B cell (primary cell): ENCODE measurements at regions not wholly inside any gene's neighbourhood (a gene's known extent, or its start where the extent isn't known, plus 50 kb on each side); places are given as distances from the start of the nearest gene placed in this dataset.

Experiments
- ATAC-seq: fragments of 200-7000 bp; cut with Tn5 transposase; one replicate; pipeline ENCODE4 v1.10.0; 2021; ENCODE audit warnings: low read depth, mild to moderate bottlenecking, moderate number of reproducible peaks, moderate library complexity
- CTCF ChIA-PET: fragments of 350-600 bp; sonication (Branson Sonifier 250); formaldehyde crosslinking; loops from one replicate; lab custom pipeline; 2021; ENCODE audit warnings: antibody characterized with exemption, inconsistent platforms; lab: Charles Lee
- POLR2A ChIA-PET: fragments of 350-600 bp; sonication (Branson Sonifier 250); formaldehyde crosslinking; loops from one replicate; lab custom pipeline; 2021; ENCODE audit warnings: antibody characterized with exemption; lab: Charles Lee
- DNase-seq: peaks from one replicate; pipeline ENCODE4 v3.0.0; 2013
- H2AFZ ChIP-seq: 2 replicates; pipeline ENCODE4 v1.6.1; 2012; ENCODE audit warnings: mild to moderate bottlenecking, low read depth, low read length; ENCODE audit not compliant: insufficient read depth, poor library complexity, severe bottlenecking
- H3K27ac ChIP-seq, 2 donors: 1 replicate in 1 of 2; 2 replicates in 1 of 2; pipeline ENCODE4 v1.5.1; 2012 to 2013; ENCODE audit warnings: low read length in 2 of 2, mild to moderate bottlenecking in 2 of 2, moderate library complexity in 1 of 2
- H3K27me3 ChIP-seq, 4 experiments: fragments of 200-600 bp in 1 of 4; sonication (generic) in 1 of 4; replicated peaks in 1 of 4; 1 replicate in 2 of 4; 2 replicates in 2 of 4; pipeline versions ENCODE4 v1.6.1 to v1.7.0; 2013 to 2016; ENCODE audit warnings: low read length in 3 of 4, mild to moderate bottlenecking in 2 of 4, mixed read lengths in 1 of 4, moderate library complexity in 1 of 4; ENCODE audit not compliant: insufficient read depth in 4 of 4, control insufficient read depth in 3 of 4; ENCODE audit errors: control extremely low read depth in 1 of 4
- H3K36me3 ChIP-seq, 2 experiments: replicated peaks in 1 of 2; 1 replicate in 1 of 2; 2 replicates in 1 of 2; pipeline versions ENCODE4 v1.6.1 to v1.7.1; 2013; ENCODE audit warnings: low read length in 1 of 2; ENCODE audit not compliant: insufficient read depth in 2 of 2, control insufficient read depth in 1 of 2; ENCODE audit errors: control extremely low read depth in 1 of 2, extremely low read depth in 1 of 2
- H3K4me1 ChIP-seq, 2 donors: fragments of 200-600 bp in 1 of 2; sonication (generic) in 1 of 2; 1 replicate in 1 of 2; 2 replicates in 1 of 2; pipeline versions ENCODE4 v1.5.1 to v1.6.1; 2013 to 2017; ENCODE audit warnings: low read length in 2 of 2; ENCODE audit not compliant: control insufficient read depth in 2 of 2, insufficient read depth in 2 of 2
- H3K4me2 ChIP-seq: replicated peaks from 2 replicates; pipeline ENCODE3; 2012; ENCODE audit warnings: mild to moderate bottlenecking, low read depth, low read length; ENCODE audit not compliant: poor library complexity, severe bottlenecking
- H3K4me3 ChIP-seq, 5 experiments: fragments of 200-600 bp in 1 of 5; sonication (generic) in 1 of 5; 1 replicate in 3 of 5; 2 replicates in 2 of 5; pipeline versions ENCODE4 v1.5.1 to v1.7.0; 2011 to 2016; ENCODE audit warnings: low read length in 4 of 5, mild to moderate bottlenecking in 4 of 5, low read depth in 2 of 5, control low read depth in 1 of 5, moderate library complexity in 1 of 5; ENCODE audit not compliant: insufficient read depth in 1 of 5; ENCODE audit errors: control extremely low read depth in 1 of 5, extremely low read depth in 1 of 5
- H3K79me2 ChIP-seq: fragments of 200-600 bp; sonication (generic); one replicate; pipeline ENCODE4 v1.6.0; 2016; ENCODE audit warnings: low read length; ENCODE audit not compliant: control insufficient read depth, insufficient read depth
- H3K9ac ChIP-seq: fragments of 200-600 bp; sonication (generic); 2 replicates; pipeline ENCODE4 v1.6.1; 2017; ENCODE audit warnings: mild to moderate bottlenecking, low read length, moderate library complexity
- H3K9me3 ChIP-seq, 3 donors: one replicate each; pipeline versions ENCODE4 v1.6.1 to v1.7.1; 2013; ENCODE audit warnings: low read length in 2 of 3; ENCODE audit not compliant: control insufficient read depth in 2 of 3, insufficient read depth in 1 of 3; ENCODE audit errors: control extremely low read depth in 1 of 3
- H4K20me1 ChIP-seq: 2 replicates; pipeline ENCODE4 v1.6.0; 2012; ENCODE audit warnings: mild to moderate bottlenecking, low read length; ENCODE audit not compliant: insufficient read depth, control insufficient read depth, poor library complexity, severe bottlenecking
- H3K27ac Mint-ChIP-seq: one replicate; pipeline ENCODE4 v1.8.0; 2021; ENCODE audit warnings: mixed read lengths
- H3K27me3 Mint-ChIP-seq: one replicate; pipeline ENCODE4 v1.8.0; 2021; ENCODE audit warnings: mixed read lengths
- H3K4me1 Mint-ChIP-seq: one replicate; pipeline ENCODE4 v1.8.0; 2021; ENCODE audit warnings: mixed read lengths
- H3K4me3 Mint-ChIP-seq: one replicate; pipeline ENCODE4 v1.8.0; 2021; ENCODE audit warnings: mixed read lengths
- H3K9me3 Mint-ChIP-seq: one replicate; pipeline ENCODE4 v1.8.0; 2022; ENCODE audit warnings: mixed read lengths; ENCODE audit not compliant: insufficient read depth
- CTCF ChIP-seq: fragments of 200-600 bp; IDR thresholded peaks from one replicate; pipeline ENCODE4 v1.8.0; 2022; ENCODE audit warnings: antibody characterized with exemption, mild to moderate bottlenecking
- EZH2 ChIP-seq: IDR thresholded peaks from 2 replicates; pipeline ENCODE4 v1.6.1; 2012; ENCODE audit warnings: borderline replicate concordance, low read depth, mild to moderate bottlenecking, moderate library complexity, low read length; ENCODE audit not compliant: insufficient read depth, poor library complexity, severe bottlenecking
- WGBS: methylation state at CpG from one replicate; pipeline ENCODE4 v1.1.5; 2013; ENCODE audit warnings: missing lambda C conversion rate; ENCODE audit not compliant: insufficient coverage; 5-methylcytosine and 5-hydroxymethylcytosine counted together
- intact Hi-C: fragments of 100-400 bp; cut with micrococcal nuclease; formaldehyde crosslinking; loops from one replicate; pipeline ENCODE4 v1.10.0; 2022

DNA sequence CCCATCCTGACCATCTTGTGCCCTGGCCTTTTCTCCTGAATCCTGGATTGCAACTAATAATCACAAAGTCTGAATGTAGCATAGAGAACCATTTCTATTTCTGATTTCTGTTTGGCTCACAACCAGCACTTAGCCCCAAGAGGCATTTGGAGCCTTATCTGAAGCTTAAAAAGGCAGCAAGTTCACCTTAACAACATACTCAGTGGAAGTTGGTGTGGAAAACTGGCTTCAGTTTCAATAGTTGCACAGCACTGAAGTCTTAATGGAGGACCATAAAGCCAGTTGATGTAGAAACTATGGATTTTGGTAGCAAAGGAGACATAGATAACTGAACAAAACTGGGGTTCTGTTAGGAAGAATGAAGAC, 574.1 kb downstream of the PSAT1 start:
- H3K4me3 Mint-ChIP-seq, result no peak overlapping the region
- ChIA-PET CTCF (no interaction called here), POLR2A (no interaction called here)
- Histone ChIP-seq H3K36me3 (no peaks in the 10 kb centered on the region), H3K9me3 (peaks cover 0 to 7% (median 0%) of the 10 kb centered on the region in 3 donors), H3K4me2 (no peak overlapping the region), H2AFZ (no peak overlapping the region), H3K9ac (no peak overlapping the region), H3K4me1 (no peaks in the 10 kb centered on the region), H3K27ac (no peak overlapping the region), H4K20me1 (no peaks in the 10 kb centered on the region), H3K79me2 (no peaks in the 10 kb centered on the region), H3K27me3 (no peaks in the 10 kb centered on the region), H3K4me3 (no peak overlapping the region)
- peaks cover 21% of the 10 kb centered on the region for H3K27me3 Mint-ChIP-seq
- TF ChIP-seq CTCF, result no peak
- TF ChIP-seq EZH2, result no peak
- H3K27ac Mint-ChIP-seq, result no peak overlapping the region
- H3K9me3 Mint-ChIP-seq, result no peaks in the 10 kb centered on the region
- no peak for ATAC-seq
- intact Hi-C loops, result no loop called here
- no peak for DNase-seq
- H3K4me1 Mint-ChIP-seq, result no peaks in the 10 kb centered on the region

DNA sequence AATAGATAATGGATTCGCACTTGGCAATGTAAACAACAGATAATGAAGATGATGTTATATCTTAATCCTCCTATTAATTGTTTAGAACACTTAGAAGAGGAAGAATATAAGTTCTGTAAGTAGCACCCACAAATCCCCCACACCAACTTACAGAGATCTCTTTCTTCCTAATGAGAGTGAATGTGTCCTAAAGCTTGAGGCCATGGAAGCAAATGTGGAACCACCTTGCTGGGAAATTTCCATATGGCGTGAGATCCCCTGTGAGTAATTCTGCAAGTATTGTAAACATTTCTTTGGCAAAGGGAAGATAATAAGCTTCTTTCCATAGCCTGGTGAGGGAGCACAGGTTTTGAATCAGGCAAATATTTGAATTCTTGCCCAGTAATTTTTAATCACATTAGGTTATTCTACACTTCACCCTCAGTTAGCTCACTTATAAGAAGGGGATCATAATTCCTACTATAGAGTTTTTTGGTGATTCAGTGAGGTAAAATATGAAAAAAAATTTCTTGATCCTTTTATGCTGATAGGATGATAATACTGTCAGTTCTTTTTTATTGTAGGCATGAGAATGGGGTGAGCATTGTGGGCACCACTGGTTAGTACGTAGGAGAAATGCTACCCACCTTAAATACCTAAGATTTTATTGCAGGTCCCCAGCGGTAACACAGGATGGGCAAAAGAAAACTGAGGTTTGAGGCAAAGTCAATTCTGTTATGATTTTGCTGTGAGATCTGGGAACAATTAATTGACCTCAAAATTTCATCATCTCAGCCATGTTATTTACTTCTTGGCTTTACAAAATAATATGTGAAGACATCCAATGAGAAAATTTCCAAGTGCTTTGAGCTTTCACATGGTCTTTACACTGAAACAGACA, 574.8 kb downstream of the PSAT1 start:
- H3K27ac ChIP-seq, result no peak overlapping the region
- no peak for ATAC-seq
- Mint-ChIP-seq H3K27ac (no peak overlapping the region), H3K9me3 (no peaks in the 10 kb centered on the region), H3K4me1 (no peaks in the 10 kb centered on the region), H3K4me3 (no peak overlapping the region), H3K27me3 (peaks cover 21% of the 10 kb centered on the region)
- no peak overlapping the region for H3K9ac ChIP-seq
- H3K4me3 ChIP-seq, result no peak overlapping the region
- TF ChIP-seq EZH2 (no peak), CTCF (no peak)
- H3K9me3 ChIP-seq, result peaks cover 0 to 7% (median 0%) of the 10 kb centered on the region in 3 donors
- H3K4me2 ChIP-seq, result no peak overlapping the region
- no peak for DNase-seq
- intact Hi-C loops, result no loop called here
- no peaks in the 10 kb centered on the region for H4K20me1 ChIP-seq
- ChIA-PET CTCF (no interaction called here), POLR2A (no interaction called here)
- H2AFZ ChIP-seq, result no peak overlapping the region
- no peaks in the 10 kb centered on the region for H3K79me2 ChIP-seq
- no peaks in the 10 kb centered on the region for H3K36me3 ChIP-seq
- no peaks in the 10 kb centered on the region for H3K27me3 ChIP-seq
- WGBS, result no CpG with 5 or more reads among the region's 4 CpGs
- no peaks in the 10 kb centered on the region for H3K4me1 ChIP-seq
